Progenitor cell of endocrine pancreas (in vitro differentiated cells): ENCODE measurements at regions not wholly inside any gene's neighbourhood (a gene's known extent, or its start where the extent isn't known, plus 50 kb on each side); places are given as distances from the start of the nearest gene placed in this dataset.

Experiments
- DNase-seq: peaks from one replicate; pipeline ENCODE4 v3.0.0; 2021; ENCODE audit warnings: low spot score; ENCODE audit not compliant: unreplicated experiment
- H3K27ac Mint-ChIP-seq: 2 replicates; pipeline ENCODE4 v1.8.0; 2021; ENCODE audit warnings: mild to moderate bottlenecking, moderate library complexity, mixed read lengths
- H3K27me3 Mint-ChIP-seq: 2 replicates; pipeline ENCODE4 v1.8.0; 2021; ENCODE audit warnings: mixed read lengths
- H3K36me3 Mint-ChIP-seq: 2 replicates; pipeline ENCODE4 v1.8.0; 2022; ENCODE audit warnings: mixed read lengths; ENCODE audit not compliant: insufficient read depth
- H3K4me1 Mint-ChIP-seq: 2 replicates; pipeline ENCODE4 v1.8.0; 2021; ENCODE audit warnings: low read depth, mixed read lengths
- H3K4me3 Mint-ChIP-seq: 2 replicates; pipeline ENCODE4 v1.8.0; 2021; ENCODE audit warnings: low read depth, mild to moderate bottlenecking, moderate library complexity, mixed read lengths
- H3K9me3 Mint-ChIP-seq: 2 replicates; pipeline ENCODE4 v1.8.0; 2021; ENCODE audit warnings: low read depth, mixed read lengths
- CTCF ChIP-seq: fragments of 200-600 bp; sonication (generic); IDR thresholded peaks from one replicate; pipeline ENCODE4 v1.5.0; 2021; ENCODE audit warnings: antibody characterized with exemption, mild to moderate bottlenecking; ENCODE audit not compliant: unreplicated experiment

- no peaks in the 10 kb centered on the region for H3K9me3 Mint-ChIP-seq
- H3K27me3 Mint-ChIP-seq, result no peaks in the 10 kb centered on the region
- no peak overlapping the region for H3K4me3 Mint-ChIP-seq
- no peaks in the 10 kb centered on the region for H3K36me3 Mint-ChIP-seq
- no peak for DNase-seq
- H3K27ac Mint-ChIP-seq, result no peak overlapping the region
- no peak for TF ChIP-seq CTCF
- no peaks in the 10 kb centered on the region for H3K4me1 Mint-ChIP-seq
Observed at GRCh38 chr11:91536366-91536765, 688.3 kb upstream of the FAT3 start.

GRCh38 chr11:91528965-91529364, 695.7 kb upstream of the FAT3 start:
- Mint-ChIP-seq H3K4me3 (no peak overlapping the region), H3K27ac (no peak overlapping the region), H3K36me3 (peaks cover 2% of the 10 kb centered on the region), H3K4me1 (no peaks in the 10 kb centered on the region), H3K9me3 (peaks cover 14% of the 10 kb centered on the region), H3K27me3 (no peaks in the 10 kb centered on the region)
- no peak for DNase-seq
- TF ChIP-seq CTCF, result no peak

GRCh38 chr11:91527380-91528030, 697.1 kb upstream of the FAT3 start:
- TF ChIP-seq CTCF, result no peak
- H3K27me3 Mint-ChIP-seq, result no peaks in the 10 kb centered on the region
- peaks cover 14% of the 10 kb centered on the region for H3K9me3 Mint-ChIP-seq
- H3K36me3 Mint-ChIP-seq, result peaks cover 2% of the 10 kb centered on the region
- H3K4me1 Mint-ChIP-seq, result no peaks in the 10 kb centered on the region
- no peak overlapping the region for H3K4me3 Mint-ChIP-seq
- DNase-seq, result no peak
- H3K27ac Mint-ChIP-seq, result no peak overlapping the region

GRCh38 chr11:91513734-91514133, 710.9 kb upstream of the FAT3 start:
- no peak for DNase-seq
- H3K9me3 Mint-ChIP-seq, result no peaks in the 10 kb centered on the region
- no peak overlapping the region for H3K4me3 Mint-ChIP-seq
- H3K36me3 Mint-ChIP-seq, result no peaks in the 10 kb centered on the region
- TF ChIP-seq CTCF, result peak; percentile 39
- no peaks in the 10 kb centered on the region for H3K27me3 Mint-ChIP-seq
- peak overlapping the region; percentile 71 for H3K27ac Mint-ChIP-seq
- peaks cover 1% of the 10 kb centered on the region for H3K4me1 Mint-ChIP-seq

GRCh38 chr11:91497847-91498246, 726.8 kb upstream of the FAT3 start:
- Mint-ChIP-seq H3K36me3 (no peaks in the 10 kb centered on the region), H3K27me3 (no peaks in the 10 kb centered on the region), H3K9me3 (no peaks in the 10 kb centered on the region), H3K4me1 (peaks cover 3% of the 10 kb centered on the region), H3K27ac (no peak overlapping the region), H3K4me3 (no peak overlapping the region)
- no peak for DNase-seq
- no peak for TF ChIP-seq CTCF
